GM18511 (cell line): ENCODE measurements at regions not wholly inside any gene's neighbourhood (a gene's known extent, or its start where the extent isn't known, plus 50 kb on each side); places are given as distances from the start of the nearest gene placed in this dataset.
"Not testable (repeated sequence)": the region's sequence is repeated elsewhere in the genome, so short reads cannot be mapped to it uniquely, and the experiment has no call there.

Experiments
- ATAC-seq: cut with Tn5 transposase; IDR thresholded peaks from one replicate; pipeline ENCODE4 v1.9.1; 2021; ENCODE audit warnings: mild to moderate bottlenecking, moderate library complexity; ENCODE audit not compliant: unreplicated experiment

DNA sequence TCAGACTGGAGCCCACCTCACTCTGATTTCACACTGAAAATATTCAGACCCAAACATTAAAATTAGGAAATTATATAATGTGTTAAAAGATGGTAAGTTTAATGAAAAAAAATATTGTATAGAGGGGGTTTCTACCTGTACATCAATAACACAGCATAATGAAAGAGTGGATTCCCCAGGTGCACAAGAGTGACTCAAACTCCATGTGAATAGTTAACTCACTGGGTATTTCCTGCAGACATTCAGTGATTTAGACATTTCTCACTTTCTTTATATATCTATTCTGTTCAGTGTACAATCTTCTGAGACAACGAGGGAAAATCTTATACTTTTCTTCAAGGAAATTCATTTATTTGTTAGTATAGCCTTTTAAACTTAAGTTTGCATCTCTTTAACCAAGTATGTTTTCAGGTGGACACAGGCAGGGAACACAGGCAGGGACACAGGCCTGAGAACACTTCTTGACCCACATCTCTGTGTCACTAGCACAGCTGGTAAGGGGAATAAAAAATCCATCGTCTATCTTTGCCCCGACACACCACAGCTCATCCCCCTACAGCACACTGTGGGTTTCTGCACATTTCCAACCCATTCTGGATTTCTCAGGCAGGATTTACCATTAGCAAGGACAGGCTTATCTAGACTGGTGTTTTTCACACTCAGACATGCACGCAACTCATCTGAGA lies 525.5 kb upstream of the BOD1L1 start:
- peak; percentile 76 for ATAC-seq

DNA sequence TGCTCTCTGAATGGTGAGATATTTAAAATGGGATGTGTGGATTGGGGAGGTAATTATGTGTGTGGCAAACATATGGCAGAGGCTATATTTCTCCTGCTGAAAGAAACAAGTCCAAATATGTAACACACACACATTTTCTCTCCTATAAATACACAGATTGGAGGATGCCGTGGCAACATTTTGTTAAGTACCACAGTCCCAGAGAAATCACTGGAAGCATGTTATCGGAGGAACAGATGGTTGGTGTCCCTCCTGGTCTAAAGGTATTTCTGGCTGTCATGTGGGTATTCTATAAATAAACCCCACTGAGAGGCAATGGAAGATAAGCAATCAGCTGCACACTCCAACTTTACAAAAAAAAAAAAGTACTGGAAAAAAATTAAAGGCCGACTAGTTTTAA lies 528.3 kb upstream of the BOD1L1 start:
- ATAC-seq: no peak

DNA sequence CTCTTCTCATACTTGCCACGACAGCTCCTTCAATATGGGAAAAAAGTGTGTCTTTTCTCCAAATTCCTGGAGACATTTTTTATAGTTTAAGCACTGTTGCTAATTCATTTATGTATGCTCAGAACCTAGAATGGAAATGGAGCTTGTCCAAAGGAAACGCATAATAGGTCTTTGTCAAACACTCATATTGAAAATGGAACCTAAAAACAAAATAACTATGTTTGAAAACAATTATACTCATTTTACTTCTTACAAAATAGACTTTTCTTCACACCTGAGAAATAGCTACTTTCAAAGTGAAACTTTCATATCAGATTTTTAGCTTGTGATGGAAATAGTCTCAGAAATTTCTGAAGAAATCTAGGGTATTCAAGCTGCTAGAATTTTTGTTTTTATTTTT lies 529.7 kb upstream of the BOD1L1 start:
- ATAC-seq: peak; percentile 60

DNA sequence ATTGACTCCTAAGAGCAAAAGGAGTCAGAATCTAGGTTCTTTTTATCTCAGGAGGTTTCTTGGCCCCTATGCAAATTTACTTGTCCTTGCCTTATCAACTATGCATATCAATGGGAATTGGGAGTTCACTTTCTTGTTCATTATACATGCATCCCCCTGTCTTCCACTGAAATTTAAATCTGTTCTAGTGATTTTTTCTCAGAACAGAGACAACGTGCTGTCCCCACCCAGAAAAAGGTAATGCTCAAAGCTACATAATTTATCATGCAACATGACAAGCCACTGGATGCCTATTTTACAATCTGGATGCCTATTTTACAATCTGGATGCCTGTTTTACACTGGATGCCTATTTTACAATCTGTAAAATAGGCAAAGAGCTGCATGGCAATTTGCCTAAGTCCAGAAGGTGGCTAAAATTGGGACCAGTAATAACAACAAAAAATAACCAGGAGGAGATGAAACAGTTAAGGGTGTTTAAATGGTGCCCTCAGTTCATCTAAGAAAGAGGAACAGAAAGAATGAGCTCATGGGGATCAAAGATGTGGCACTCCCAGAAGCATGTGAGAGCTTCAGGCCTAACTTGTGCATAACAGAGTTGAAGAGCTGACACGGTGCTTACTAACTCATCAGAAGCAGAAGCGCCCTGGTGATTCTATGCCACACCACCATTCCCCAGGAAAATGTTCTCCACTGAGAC lies 537.8 kb upstream of the BOD1L1 start:
- ATAC-seq: peak; percentile 99

DNA sequence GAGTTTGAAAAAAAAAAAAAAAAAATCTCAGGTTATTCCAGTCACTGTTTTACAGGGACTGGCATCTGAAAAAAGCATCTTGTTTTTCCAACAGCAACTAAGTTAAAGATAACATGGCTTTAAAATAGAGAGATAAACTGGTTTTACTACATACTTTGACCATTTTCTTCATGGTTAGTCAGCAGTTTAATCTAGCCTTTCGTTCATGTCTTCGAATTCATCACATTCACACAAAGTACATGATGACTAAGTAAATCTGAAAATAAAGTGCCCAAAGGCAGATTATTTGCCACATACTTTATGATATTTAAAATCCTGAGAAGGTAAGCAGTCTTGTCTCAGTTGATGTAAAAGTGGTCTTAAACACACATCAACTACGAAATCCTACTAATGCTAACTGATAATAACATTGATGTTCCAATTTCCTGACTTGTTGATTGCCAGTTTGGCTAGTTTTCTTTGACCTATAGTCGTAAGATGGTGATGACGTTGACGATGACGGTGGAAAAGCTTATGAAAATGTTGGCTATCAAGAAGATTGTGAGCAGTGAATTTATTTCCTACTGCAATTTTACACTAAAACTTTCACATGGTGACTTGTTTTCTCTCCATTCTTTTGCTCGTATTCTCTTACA lies 540.5 kb upstream of the BOD1L1 start:
- no peak for ATAC-seq

DNA sequence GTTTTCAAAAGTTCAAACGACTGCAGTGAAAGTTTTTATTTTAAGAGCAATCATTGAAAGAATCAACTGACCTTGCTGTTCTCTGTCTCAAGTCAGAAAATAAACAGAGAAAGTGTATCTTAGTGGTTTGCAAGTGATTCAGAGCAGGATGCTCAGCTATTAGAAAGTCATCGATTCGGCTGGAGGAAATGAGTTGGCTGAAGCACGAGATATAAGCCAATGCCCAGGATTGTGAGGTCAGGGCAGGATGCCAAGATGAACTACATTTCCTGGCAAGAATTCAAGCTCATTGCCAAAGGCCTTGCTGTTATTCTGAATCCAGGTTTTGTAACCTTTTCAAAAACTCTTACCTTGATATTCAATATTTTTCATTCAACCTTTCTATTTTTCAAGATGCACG lies 541.4 kb upstream of the BOD1L1 start:
- peak; percentile 73 for ATAC-seq

DNA sequence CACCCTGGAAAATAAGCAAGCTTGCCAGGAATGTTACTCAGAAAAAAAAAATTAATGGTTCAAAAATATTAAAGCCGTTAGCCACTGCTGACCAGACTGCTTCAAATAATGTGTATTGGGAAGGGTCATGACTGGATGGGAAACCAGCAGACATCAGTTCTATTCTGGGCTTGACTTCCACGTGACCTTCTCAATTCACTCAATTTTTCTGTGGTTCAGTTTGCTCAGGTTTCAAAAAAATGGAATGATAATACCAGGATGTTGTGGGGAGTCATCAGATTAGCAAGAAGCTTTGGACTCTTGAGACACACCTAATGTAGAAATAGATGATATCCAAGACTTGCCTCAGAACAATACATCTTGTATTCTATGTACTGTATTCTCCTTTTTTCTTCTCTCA lies 541.9 kb upstream of the BOD1L1 start:
- no peak for ATAC-seq

DNA sequence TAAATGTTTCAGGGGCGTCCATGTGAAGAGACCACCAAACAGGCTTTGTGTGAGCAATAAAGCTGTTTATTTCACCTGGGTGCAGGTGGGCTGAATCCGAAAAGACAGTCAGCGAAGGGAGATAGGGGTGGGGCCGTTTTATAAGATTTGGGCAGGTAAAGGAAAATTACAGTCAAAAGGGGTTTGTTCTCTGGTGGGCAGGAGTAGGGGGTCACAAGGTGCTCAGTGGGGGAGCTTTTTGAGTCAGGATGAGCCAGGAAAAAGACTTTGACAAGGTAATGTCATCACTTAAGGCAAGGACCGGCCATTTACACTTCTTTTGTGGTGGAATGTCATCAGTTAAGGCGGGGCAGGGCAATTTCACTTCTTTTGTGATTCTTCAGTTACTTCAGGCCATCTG lies 542.4 kb upstream of the BOD1L1 start:
- ATAC-seq: not testable (repeated sequence)

DNA sequence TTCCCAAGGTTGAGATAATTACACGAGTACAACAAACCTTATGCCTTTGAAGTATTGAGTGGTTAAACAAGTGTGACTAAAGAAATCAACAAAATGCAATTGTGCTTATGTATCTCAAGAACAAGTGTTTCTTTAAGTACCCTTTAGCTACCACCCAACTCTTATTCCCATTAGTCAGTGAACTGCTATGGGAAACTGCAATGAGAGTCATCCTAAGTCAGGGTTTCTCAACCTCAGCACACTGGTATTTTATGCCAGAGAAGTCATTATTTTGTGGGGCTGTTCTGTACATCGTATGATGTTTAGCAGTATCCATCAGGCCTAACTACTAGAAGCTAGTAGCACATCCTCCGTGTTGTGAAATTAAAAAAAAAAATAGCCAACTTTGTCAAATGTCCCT lies 549.1 kb upstream of the BOD1L1 start:
- no peak for ATAC-seq

DNA sequence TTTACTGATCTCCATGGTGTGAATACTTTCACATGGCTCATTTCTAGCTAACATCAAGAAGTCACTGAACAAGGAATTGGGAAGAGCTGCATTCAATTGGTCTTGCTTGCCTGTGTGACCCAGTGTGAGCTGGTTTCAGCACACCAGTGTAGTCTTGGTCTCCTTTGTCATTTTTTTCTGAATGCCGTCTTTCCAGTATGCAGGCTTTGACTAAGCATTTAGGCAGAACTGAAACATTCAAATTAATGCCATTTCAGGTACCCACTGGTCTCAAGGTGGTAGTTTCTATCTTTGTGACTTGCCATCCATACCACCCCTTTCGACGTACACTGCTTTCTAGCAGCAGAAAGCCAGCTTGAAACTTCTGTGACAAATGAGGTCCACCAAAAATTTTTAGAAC lies 550.5 kb upstream of the BOD1L1 start:
- ATAC-seq: peak; percentile 88

DNA sequence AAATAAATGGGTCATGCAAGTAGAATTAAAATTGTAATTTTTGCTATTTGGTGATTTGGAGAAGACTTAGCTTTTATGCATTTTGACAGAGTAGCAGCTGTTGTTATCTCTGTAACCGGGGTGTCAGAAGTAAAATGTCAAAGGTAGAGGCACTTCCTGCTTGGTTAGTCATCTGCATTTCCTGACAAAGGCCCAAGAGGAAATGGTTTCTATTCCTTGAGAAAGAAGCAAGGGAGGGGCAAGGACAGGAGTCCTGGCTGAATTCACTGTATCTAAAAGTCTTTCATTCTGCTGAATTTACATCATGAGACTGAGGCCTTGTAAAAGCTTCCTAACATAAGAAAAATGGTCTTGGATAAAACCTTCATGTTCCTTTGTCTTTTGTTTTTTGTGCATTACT lies 550.9 kb upstream of the BOD1L1 start:
- peak; percentile 70 for ATAC-seq

DNA sequence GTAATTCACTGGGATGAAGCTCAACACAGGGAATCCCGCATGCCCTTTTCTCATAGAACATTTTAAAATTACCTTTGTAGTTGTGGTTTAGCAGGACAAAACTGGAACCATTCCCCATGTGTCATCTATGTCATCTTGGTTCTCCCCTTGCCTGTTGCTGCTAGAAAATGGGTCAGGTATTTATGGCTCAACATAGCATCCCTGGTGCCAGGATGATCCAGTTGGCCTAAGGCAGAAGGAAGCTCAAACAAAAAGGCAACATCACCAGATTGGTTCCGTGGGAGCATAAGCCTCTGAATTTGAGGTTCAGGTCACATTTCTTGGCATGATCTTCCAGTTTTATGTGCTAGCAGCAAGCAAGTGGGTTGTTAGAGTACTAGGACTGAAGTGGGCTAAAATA lies 552.6 kb upstream of the BOD1L1 start:
- ATAC-seq: no peak

DNA sequence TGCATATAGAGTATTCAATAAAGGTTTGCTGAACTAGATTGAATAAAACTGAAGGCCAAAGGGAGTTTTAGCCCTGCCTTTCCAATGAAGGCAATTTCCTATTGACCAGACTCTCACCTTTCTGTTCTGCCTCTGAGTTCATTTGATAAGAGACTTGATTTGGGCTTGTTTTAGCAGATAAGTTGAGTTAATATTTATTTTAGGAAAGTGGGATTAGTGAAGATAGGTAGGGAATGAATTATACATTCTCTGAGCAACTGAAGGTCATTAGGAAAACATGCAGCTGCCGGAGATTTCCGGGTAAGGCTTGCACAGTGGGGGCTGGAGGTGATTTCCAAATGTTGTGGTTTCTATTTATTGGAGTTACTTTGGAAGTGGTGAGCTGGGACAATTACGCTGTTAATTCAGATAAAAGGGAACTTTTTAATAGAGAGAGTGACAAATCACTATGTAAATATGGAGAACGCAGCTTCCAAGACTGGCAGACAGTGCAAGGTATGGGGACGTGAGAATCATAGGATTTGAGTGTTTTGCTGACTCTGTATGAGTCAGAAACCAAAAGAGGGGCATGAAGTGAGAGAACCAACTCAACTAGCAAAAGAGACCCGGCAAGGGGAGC lies 553.6 kb upstream of the BOD1L1 start:
- no peak for ATAC-seq

DNA sequence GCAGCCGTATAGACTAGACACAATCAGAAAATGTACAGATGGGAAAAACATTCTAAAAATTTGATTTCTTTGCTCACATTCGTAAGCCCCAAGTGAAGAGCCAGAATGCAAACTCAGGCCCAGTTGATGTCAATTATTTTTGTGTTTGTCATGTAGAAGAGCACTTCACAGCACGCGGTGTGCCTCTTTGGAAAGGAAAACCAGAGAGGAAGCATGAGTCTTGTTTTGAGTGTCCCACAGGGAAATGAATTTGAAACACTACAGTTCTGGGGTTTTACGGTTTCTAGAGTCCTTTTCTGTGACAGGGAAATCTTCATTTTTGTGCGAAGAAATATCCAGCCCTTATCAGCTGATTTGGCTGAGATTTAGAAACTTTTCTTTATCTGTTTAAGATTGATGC lies 554.6 kb upstream of the BOD1L1 start:
- peak; percentile 7 for ATAC-seq

DNA sequence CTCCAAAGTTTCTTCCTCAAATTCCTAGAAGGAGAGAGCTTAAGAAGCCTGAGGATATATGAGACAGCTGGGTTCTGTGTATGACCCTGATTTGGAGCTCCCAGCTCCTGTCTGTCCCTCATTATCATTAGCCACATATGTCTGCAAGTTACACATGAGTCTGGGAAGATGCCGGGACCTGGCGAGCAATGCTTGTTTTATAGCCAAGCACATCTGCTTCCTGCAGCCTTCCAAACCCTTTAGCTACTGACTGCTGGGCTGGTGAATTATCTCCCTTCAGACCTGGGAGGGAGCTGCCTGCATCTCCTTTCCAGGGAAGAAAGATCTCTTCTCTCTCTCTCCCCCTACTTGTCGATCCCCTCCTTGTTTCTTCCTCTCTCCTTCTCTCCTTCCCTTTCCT lies 556.7 kb upstream of the BOD1L1 start:
- no peak for ATAC-seq

DNA sequence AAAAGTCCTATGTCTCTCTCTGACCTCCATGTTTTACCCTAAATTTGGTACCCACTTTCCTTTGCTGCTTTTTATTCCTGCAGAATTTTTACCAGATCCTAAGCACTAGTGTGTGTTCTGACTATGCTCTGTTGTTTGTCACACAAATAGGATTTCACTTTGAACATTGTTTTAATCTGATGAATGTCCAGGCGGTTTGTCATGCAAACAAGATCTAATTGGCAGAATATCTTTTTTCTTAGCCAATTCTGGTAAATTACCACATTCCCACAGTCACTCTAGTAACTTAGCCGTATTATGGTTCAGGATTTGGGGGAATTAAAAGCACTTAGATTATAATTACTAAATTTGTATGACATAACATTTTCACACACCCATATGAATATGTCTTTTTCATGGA lies 557.2 kb upstream of the BOD1L1 start:
- no peak for ATAC-seq

DNA sequence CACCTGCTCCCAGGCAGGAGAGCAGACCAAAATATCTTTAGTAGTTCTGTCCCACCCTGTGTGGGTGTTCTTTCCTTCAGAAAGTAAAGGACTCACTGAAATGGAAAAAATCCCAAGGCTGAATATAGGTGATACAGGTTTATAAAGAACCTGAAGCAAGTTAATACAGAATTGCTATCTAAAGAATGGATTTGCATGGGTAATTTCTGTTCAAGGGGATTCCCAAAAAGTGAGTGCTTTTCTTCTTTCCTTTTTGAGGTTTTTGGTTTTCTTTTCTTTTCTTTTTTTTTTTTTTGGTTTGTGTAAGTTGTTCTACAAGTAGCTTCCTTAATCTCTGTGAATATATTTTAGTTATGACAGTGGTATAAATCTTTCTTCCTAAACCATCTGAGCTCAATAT lies 560.7 kb upstream of the BOD1L1 start:
- ATAC-seq: no peak

DNA sequence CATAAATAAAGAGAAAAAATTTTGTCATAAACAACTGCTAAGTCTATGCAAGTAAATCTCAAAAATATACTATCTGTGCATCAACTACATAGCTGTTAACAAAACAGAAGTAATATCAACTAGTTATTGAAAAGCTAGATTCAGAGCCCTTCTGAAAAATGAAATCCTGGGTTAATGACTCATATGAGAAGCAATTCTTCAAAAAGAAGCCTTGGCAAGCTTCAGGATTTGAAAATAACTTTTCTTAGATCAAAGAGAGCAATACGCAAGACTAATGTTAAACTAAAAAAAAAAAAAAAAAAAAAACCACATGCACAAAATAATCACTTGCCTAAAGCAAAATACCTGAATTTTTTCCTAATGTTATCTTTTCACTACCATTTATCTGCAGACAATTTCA lies 566.1 kb upstream of the BOD1L1 start:
- ATAC-seq: no peak

DNA sequence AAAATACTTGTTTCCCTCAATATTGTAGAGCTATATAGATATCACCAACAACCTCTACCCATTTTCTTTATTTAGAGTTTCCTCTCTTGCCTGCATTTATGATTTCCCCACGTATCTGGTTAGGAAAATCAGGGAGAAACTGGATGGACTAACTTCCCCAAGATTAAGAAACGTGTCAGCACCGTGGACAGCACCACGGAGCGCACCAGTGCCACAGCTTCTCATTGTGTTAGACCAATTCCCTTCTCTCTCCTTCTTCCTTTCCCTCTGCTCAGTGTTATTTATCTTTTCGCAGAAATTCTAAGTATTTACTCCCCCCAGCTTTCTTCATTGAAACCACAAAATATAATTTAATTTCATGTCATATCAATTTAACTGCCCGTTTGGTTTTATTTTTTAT lies 568.6 kb upstream of the BOD1L1 start:
- no peak for ATAC-seq

DNA sequence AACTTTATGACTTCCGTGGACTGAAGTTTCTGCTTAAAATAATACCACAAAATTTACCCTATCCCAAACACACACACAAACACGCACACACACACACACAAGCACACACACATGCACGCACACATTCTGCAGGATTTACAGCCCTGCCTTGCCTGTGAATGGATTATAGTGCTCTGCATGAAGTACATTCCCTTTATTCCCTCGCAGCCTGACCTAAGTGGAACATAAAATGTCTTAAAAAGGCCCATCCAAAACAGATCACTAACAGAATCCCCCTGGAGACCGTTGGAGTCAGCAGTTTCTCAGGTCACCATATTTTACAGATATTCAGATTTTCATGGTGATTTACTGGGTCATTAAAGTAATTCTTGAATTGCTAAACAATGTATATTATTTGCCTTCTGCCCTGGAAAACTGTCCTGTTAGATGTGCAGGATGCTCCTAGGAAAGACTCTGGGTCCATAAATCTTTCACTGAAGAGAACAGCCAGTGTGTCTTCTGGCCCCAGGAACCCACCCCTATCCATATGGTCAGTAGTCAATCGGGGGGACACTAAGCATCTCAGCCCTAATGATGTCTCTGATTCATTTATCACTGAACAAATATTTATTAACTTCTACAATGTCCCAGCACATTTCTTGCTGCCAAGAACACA lies 587.7 kb upstream of the BOD1L1 start:
- ATAC-seq: no peak

DNA sequence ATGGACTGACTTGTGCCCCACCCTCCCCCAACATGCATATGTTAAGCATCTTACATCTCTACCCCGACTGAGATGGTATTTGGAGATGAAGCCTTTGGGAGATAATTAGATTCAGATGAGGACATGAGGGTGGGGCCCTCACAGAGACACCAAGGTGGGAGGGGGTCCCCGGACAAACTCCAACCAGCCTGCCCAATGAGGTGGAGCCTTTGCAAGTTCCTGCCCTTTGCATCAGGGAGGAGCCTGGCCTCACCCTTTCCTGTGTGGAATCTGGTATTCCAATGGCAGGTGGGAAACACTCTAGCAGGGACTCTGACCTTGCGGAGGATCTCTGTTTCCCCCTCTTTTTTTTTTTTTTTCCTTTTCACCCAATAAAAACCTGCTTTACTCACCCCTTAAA lies 589.9 kb upstream of the BOD1L1 start:
- ATAC-seq: no peak
